HG03108 (cell line): ENCODE measurements at regions not wholly inside any gene's neighbourhood (a gene's known extent, or its start where the extent isn't known, plus 50 kb on each side); places are given as distances from the start of the nearest gene placed in this dataset.

Experiments used
- ATAC-seq: cut with Tn5 transposase; IDR thresholded peaks from one replicate; pipeline ENCODE4 v1.9.1; 2021; ENCODE audit warnings: moderate library complexity; ENCODE audit not compliant: unreplicated experiment

DNA sequence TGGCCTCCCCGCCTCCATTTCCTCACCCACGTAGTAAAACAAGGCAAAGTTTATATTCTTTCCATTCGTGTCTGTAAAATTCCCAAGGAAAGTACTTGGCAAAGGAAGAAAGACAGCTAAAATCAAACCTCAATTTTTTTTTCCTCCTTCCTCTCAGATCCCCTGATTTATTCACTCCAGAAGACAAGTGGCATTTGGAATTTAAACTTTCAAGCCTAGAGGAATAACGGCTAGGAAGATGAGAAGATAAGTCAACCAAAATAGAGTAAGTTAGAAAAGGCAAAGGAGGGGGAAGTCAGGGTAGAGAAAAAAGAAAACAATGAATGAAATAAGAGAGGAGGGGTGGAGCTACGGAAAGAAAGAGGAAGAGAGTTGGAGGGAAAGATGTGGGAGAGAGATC lies 198.9 kb upstream of the PIK3C3 start:
- no peak for ATAC-seq

DNA sequence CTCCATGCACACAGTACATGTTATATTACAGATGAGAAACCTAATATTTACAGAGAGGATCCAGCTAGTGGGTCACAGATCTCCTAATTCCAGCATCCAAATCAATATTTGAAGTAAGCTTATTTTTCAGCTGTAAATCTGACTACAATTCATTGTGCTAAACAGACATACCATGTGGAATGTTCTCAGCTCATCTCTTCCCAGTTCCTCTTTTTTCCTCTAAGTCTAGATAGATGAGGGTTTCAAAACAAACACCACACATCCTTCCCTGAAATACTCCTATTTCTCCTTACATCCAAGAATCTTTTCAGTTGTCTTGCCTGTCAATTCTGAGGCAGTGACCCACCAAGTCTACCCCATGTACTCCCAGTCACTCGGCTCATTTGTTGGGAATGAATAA lies 200.7 kb upstream of the PIK3C3 start:
- no peak for ATAC-seq

DNA sequence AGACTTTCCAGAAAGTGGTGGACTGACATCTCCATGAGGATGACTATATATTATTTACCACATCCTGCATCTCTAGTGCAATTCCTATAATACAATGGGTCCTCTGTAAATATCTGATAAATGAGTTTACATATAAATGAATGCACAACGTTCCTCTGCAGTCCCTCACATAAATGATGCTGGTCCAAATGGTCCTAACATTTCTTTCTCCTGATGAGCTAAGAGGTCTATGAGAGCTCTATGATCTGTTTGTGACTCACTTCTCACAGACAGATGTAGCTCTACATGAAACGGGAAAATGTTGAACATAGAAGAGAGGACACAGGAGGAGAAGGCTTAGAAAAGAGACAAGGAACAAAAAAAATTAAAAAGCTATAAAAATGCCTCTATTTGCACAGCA lies 201.2 kb upstream of the PIK3C3 start:
- no peak for ATAC-seq

DNA sequence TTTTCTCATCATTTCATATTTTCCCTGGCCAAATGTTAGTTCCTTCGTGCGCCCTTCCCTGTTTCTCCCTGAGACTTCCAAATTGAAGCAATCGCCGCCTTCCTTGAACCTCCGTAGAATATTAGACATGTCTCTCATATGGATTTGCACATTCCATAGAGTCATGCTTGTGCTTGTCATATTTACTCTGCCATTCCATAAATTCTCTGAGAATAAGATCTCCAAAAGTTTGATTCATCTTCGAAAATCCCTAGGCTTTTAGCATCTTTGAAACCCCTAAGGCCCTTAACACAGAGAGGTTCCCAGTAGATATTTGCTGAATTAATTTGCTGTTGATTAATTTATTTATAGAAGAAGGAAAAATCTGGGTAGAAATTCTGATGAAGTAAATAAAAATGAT lies 202.2 kb upstream of the PIK3C3 start:
- ATAC-seq = no peak

DNA sequence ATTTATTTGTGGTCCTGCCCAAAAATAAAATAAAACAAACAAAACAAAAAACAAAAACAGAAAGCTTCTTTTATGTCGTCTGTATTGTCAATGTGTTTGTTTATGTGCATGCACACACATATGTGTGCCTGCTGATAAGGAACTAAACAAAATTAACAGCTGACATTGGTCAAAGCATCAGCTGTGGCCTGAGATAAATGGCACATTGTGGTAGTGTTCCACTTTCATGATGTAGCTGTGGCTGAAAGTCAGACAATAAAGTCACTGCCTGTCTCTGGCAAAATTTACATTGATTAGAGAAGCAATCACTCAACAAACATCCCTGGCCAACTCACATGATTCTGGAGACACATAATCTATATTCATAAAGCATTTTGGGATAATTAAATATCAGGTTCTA lies 203.4 kb upstream of the PIK3C3 start:
- ATAC-seq = no peak

DNA sequence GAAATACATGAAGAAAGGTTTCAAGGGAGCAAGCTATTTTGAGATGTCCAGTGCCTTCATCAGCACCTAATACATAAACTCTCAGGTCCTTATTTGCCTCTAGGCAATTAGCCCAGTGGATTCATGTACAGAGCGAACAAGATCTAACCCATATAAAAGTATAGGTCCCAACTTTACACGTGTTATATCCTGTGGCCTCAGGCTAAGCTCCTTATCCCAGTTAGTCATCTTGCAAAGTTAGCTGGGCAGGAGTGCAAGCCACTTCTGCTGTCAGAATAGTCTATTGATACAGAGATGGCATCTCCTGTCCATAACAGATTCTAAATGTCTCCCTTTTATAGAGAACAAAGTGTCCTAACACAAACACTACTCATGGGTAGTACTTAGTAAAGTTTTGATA lies 203.9 kb upstream of the PIK3C3 start:
- ATAC-seq = no peak

DNA sequence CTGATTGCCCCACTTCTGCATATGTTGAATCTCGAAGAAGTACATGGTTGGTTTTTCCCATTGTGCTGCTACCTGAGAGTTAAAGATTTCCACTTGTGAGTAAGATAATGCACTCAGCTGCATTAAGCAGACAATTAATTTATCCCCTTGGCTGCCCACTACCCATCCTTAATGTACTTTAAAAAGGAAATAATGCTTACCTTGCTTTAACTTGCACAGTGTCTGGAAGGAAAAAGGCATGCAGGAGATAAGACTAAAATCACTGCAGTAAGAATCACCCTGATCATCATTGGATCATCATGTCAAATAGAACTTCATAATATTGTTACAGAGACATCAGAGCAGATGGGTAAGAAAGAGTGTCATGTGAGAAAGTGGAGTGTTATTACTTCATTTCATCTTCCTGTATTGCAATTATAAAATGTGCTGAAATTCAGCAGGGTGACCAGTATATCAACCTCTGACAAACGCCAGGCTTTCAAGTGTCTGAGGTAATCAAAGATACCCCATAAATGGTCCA lies 207.3 kb upstream of the PIK3C3 start:
- ATAC-seq = no peak

DNA sequence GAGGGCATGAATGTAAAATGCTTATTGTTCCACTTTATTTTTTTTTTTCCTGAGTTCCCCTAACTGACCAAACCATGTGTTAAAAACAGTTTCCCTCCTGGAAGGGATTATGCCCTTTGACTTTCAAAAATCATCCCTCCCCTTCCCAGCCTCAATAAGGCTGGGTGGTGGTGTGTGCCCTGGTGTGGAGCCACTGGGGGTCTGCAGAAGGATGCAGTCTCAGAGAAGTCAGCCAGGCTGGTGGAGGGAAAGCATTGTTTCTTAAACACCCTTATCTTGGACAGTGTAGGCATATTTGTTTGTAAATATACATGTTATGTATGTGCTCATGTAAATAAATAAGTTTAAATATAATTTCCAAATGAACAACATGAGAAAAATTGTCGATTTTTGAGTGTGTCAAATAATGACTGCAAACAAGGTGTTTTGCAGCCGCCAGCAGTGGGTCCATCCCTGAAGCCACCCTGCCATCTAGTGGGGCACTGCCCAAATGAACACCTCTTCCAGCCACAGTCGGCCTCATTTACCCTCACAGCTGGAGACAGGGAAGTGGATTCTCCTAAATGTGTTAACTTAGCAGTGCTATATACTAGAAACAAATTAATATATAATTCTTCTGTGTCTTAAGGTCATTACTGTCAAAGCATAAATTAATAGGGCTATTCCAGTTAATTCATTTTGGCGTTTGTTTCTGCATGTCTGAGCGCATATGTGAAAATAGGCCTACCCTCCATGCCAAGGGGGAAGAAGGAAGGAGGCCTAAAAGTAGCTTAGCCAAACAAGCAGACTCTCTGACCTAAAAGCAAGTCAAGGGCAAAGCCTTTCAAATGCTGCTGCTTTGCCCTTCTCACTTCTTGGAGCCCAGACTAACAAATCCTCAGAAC lies 209.6 kb upstream of the PIK3C3 start:
- no peak for ATAC-seq

DNA sequence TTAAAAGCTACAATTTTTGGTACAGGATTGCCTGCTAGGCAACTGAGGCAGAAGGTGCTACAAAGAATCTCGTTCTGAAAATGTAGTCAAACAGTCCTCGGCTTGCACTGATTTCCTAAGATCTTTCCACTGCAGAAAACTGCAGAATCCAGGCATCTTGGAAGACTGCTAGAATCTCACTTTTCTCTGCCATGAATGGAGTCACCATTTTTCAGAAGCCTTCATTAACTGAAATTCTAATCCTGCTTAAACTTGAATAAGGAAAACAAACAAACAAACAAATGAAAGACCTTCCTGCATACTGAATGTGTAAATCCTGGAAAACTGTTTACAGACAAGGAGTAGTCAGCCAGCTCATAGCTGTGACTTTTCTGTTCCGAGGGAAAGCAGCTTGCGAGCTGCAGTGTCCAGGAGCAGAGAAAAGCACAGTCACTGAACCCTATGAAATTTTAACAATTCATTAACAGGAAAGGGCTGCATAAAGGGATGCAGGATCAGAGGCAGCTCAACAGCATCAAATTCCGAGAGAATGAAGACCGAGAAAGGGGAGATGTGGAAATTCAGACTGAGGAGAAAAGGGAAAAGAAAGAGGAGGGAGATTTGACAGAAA lies 210.5 kb upstream of the PIK3C3 start:
- no peak for ATAC-seq

DNA sequence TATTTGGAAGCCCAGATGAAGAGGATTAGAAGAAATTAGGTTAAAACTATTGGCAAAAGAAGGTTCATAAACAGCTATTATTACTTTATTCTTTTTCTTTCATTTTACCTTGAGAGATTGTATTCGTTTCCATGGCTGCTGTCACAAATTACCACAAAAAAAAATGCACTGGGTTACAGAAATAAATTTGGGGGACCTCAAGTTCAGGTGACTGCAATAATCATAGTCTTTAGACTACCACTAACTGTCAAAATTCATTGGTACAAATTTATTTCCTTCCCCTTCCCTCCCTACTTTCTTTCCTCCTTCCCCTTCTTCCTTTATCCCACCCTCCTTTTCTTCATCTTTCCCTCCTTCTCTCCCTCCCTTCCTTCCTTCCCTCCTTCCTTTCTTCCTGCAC lies 217.8 kb upstream of the PIK3C3 start:
- ATAC-seq = no peak

DNA sequence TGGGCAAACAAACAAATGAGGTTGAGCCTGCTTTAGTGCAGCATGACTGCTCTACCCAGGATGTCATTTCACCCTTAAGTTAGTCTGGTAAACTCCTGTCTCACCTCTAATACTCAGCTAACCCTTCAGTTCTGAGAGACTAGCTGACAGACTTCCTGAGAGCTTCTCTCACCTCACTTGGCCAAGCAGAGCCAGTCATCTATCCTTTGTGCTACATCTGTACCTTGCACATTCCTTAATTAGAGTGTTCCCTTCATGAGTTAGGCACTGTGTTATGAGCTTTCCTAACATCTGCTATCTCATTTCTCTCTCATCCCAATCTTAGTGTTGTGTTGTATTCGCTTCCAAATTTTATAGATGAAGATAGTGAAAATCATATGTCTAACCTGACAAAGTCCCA lies 220.1 kb upstream of the PIK3C3 start:
- ATAC-seq = no peak

DNA sequence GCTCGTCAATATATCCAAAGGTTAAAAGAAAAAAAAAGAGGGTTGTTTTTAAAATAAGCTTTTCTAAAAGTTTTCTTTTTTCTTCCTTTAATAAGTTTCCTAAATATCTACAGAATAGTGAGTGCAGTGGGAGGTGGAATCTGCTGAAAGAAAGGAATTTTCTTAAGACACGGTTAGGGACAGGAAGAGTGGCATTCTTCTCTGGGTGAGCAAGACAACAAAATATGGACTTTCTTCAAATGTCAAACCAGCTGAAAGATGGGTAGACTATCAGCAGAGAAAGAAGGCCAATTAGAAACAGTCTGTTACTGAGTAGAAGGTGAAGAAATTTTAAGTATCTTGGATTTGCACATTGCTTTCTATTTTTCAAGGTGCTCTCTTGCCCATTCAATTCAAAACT lies 222.7 kb upstream of the PIK3C3 start:
- ATAC-seq = no peak

DNA sequence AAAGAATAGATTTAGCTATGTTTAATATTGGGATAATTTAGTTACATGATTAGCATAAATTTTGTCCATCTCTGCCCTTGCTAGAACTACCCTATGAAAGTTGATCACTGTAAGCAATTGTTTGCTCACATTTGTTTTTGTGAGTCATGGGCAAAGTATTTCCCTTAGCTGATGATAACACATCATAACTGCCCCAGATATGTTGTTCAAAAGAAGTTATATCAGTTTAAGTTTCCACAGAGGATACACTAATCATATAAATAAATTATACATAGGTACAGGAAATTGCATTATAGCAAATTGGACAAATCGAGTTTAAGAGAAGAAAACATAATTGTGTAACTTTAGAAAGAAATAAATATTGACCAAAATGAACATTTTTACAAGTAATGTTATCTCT lies 223.2 kb upstream of the PIK3C3 start:
- ATAC-seq = no peak

DNA sequence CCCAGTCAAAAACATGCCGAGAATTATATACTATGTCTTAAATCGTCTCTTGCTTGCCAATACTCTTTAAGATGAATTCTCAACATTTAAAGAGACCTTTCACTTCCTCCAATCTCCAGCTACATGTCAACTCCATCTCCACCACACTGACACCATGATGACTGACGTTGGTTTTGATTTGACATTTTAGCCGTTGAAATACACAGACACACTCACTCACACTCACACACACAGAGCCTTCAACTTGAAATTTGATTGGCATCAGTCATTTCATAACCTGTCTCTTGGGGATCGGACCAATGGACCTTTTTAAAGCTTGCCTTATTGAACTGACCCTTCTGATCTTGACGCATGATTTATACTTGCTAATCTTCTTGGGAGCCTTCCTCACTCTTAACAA lies 230.8 kb upstream of the PIK3C3 start:
- ATAC-seq = no peak

DNA sequence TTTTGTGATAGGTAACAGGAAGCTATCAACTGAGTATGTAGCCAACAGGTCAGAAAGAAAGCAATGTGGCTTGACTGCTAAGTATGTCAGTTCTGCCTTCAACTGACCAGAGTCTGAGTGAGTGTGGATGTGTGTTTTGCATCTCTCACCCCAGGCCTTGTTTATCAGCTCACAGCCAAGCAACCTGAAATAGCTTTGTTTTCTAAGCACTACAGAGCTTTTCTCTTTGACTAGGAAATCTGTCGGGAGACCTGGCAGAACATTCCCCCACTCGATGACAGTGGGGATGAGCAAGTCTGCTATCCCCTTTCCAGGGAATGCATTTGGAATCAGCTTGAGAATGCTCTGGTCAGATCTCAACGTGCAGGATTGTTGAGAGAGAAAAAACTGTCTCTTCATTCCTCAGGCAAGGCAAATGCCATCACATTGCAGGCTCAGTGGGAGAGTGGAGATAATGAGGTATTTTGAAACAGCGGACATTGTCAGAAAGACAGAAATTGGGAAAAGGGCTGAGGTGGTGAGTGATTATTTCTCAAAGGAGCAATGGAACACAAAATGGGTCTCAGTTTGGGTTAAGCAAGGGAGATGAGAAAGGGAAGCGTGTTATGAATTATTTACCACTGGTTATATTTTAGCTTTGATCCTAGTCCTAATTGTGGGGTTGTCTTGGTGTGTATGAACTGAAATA lies 233.8 kb upstream of the PIK3C3 start:
- ATAC-seq = no peak

DNA sequence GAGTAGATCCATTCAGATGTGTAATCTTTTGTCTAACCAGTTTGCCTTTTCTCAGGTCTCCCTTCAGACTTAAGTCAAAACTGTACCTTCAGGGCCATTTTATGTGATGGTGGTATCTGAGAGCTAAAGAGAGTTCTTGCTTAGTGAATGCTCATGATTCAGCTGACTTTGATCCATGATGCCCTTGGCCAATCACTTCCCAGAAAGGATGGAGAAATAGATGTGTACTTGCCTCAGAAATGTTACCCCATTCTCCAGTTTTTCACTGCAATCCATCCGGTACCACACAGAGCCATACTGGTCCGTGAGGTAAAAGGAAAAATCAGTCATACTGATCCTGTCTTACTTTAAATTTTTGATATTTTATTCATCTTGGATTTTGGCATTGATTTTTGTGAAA lies 234.8 kb upstream of the PIK3C3 start:
- ATAC-seq = no peak

DNA sequence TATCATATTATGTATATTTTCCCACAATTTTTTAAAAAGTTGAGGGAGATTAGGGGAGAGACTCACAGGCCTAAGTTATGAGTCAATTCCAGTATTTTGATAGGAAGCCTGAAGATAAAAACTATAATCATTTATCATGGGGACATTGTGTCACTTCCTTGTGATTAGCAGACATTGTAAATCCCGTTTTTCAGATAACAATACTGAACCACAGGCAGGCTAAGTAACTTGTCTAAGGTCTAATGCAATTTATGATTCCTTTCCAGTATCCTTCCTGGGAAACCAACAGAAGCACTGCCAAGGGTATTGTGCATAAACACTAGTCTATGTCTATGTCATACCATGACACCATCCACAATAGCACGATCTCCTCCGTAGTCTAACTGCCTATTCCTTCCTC lies 235.2 kb upstream of the PIK3C3 start:
- ATAC-seq = no peak

DNA sequence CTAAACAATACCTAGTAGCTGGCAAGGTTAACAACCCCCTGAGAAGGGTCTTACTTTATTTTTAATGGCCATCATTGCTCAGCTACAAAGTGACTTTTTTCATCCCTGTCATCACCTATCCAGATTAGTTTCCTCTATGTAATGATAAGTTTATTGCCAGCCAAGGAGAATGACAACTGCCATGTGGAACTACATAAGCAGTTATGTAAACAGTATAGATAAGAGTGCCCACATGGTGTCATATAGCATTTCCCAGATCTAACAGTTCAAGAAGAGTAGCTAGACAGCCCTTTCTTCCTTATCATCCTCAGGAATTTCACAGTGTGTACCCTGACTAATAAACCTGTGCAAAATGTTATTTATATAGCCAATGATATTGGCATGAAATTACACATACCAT lies 240.2 kb upstream of the PIK3C3 start:
- no peak for ATAC-seq

DNA sequence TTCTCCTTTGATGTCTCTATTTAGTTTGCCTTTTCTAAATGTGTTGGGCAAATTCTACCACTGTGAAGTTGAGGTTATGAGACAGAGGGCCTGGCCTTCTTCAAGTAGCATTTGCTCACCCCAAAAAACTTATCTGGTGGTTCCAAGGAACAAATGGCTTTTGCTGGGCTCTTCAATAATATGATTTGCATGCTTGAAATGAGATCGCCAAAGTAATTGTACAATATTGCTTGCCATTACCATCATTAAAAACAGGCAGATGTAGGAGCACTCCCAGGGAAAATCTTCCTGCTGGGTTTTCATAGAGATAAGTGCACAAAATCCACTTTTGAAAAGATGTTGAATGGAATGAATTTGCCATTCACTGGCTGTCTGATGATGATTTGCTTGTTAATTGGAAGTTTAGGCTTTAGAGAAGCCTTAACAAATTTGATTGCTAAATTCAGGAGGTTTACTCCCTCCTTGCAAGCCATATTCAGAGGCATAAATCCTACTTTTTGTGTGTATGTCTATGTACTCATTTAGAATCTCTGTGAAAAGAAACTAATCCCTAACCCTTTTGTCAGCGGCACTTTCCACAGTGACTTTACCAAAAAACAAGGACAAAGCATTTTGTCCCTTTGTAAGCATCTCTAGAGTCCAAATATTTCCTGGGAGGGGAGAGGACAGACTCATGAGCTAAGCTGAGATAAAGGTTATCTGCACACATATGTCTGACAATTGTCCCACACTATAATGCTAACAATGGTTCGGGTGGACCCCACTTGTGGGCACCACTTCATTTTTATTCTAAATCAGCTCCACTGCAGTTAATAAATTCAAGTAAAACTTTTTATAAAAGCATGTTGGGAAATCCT lies 240.8 kb upstream of the PIK3C3 start:
- no peak for ATAC-seq

DNA sequence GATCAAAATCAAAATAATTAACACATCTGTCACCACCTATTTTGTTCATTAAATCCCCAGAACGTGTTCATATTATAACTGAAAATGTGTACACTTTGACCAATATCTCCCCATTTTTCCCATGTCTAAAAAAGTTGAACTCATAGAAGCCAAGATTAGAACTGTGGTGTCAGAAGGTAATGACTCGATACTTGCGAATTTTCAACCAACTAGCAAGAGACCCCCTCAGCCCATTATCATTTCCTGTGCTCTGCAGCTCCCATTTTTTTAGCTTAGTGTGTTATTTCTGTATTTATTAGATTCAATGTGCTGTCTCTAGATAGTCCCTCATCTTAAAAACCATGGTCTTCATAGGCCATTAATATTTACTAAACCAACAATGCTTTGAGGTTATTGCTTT lies 248.7 kb upstream of the PIK3C3 start:
- ATAC-seq = no peak
